DMS 273 treated with DMSO at 0.1 percent for 48 hours (cell line): ENCODE measurements at regions not wholly inside any gene's neighbourhood (a gene's known extent, or its start where the extent isn't known, plus 50 kb on each side); places are given as distances from the start of the nearest gene placed in this dataset.
"Not testable (repeated sequence)": the region's sequence is repeated elsewhere in the genome, so short reads cannot be mapped to it uniquely, and the experiment has no call there.

Experiments used
- DNase-seq: peaks from one replicate; lab custom pipeline; 2025; lab: John Stamatoyannopoulos, UW

GRCh38 chr4:14916554-14917297 is 85.6 kb upstream of the CPEB2 start:
- no peak for DNase-seq

GRCh38 chr4:14917298-14917633 is 85.0 kb upstream of the CPEB2 start:
- no peak for DNase-seq

- DNase-seq, result no peak
These were observed 83.9 kb upstream of the CPEB2 start for GRCh38 chr4:14918336-14918735.

- DNase-seq, result no peak
These were observed 82.5 kb upstream of the CPEB2 start for GRCh38 chr4:14919785-14920184.

- no peak for DNase-seq
These were observed 82.0 kb upstream of the CPEB2 start for GRCh38 chr4:14920237-14920636.

- DNase-seq, result no peak
These were observed 81.4 kb upstream of the CPEB2 start for GRCh38 chr4:14920759-14921320.

GRCh38 chr4:14921781-14922180 is 80.5 kb upstream of the CPEB2 start:
- DNase-seq, result not testable (repeated sequence)

GRCh38 chr4:14924076-14924811 is 78.0 kb upstream of the CPEB2 start:
- DNase-seq, result no peak

- DNase-seq, result no peak
These were observed 77.4 kb upstream of the CPEB2 start for GRCh38 chr4:14924812-14925344.

- DNase-seq, result no peak
These were observed 76.8 kb upstream of the CPEB2 start for GRCh38 chr4:14925471-14925870.

- no peak for DNase-seq
These were observed 75.9 kb upstream of the CPEB2 start for GRCh38 chr4:14926368-14926767.

- no peak for DNase-seq
These were observed 74.2 kb upstream of the CPEB2 start for GRCh38 chr4:14928035-14928434.

- no peak for DNase-seq
These were observed 72.6 kb upstream of the CPEB2 start for GRCh38 chr4:14929669-14930068.

- DNase-seq, result no peak
These were observed 67.4 kb upstream of the CPEB2 start for GRCh38 chr4:14934704-14935390.

- no peak for DNase-seq
These were observed 58.5 kb upstream of the CPEB2 start for GRCh38 chr4:14943749-14944148.

GRCh38 chr4:14952352-14952751 is 49.9 kb upstream of the CPEB2 start:
- DNase-seq, result no peak
